Panc1 (cell line): ENCODE measurements at regions not wholly inside any gene's neighbourhood (a gene's known extent, or its start where the extent isn't known, plus 50 kb on each side); places are given as distances from the start of the nearest gene placed in this dataset.

Experiments used
- CTCF ChIP-seq: fragments of 450-650 bp; IDR thresholded peaks from 2 replicates; pipeline ENCODE4 v1.5.1; 2017; ENCODE audit warnings: mild to moderate bottlenecking
- POLR2AphosphoS5 ChIP-seq: IDR thresholded peaks from 2 replicates; pipeline ENCODE4 v1.6.1; 2012; ENCODE audit warnings: mild to moderate bottlenecking, low read depth, low read length, moderate library complexity
- REST ChIP-seq, 2 experiments: IDR thresholded peaks; 2 replicates each; pipeline ENCODE4 v1.6.1; 2011 to 2012; ENCODE audit warnings: low read depth in 2 of 2, control low read depth in 1 of 2, low read length in 1 of 2, mild to moderate bottlenecking in 1 of 2, moderate library complexity in 1 of 2; ENCODE audit not compliant: insufficient read depth in 1 of 2

- TF ChIP-seq CTCF: no peak
- no peak for TF ChIP-seq REST (IDR thresholded peaks at IDR 0.05; ENCODE audit: insufficient read depth in 1 of 2, low read depth in 2 of 2, low read length in 1 of 2)
- no peak for TF ChIP-seq POLR2AphosphoS5
Measured at GRCh38 chr10:131448883-131449282, 137.4 kb upstream of the TCERG1L start.
